GM21381 (cell line): ENCODE measurements at regions not wholly inside any gene's neighbourhood (a gene's known extent, or its start where the extent isn't known, plus 50 kb on each side); places are given as distances from the start of the nearest gene placed in this dataset.

ENCODE experiments used
- ATAC-seq: cut with Tn5 transposase; IDR thresholded peaks from one replicate; pipeline ENCODE4 v1.9.1; 2021; ENCODE audit warnings: mild to moderate bottlenecking, moderate library complexity; ENCODE audit not compliant: unreplicated experiment

GRCh38 chr10:78774614-78774998 is 294.2 kb upstream of the ZMIZ1 start:
- no peak for ATAC-seq

DNA sequence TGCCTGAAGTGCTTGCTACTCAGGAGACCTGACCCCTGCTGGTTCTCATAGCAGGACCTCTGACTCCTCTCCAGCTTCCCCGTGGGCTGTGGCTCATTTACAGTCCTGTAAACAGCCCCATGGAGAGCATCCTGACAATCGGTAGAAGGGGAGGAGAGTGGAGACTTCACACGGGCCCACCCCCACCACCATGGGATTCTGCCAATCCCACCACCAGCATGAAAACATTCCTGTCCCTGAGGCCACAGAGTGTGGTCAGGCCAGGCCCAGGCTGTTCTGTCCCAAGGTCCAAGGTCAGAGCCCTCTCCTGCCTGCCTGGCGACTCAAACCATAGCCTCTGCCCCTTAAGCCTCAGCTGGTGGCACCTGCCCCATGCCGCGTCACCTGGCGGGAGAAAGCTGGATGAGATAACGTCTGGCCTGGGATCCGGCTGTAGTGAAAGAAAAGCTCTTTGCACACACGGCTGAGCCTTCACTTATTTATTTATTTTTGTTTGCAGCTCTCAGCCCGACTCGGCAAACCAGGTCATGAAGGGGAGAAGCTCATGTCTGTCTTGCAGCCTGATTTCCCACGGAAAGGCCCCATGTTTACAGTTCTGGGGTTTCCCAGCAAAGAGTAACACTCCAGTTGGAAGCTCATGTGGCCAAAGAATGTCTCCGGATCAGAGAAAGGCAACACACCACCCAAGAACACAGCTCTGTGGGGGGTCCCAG is 293.6 kb upstream of the ZMIZ1 start:
- no peak for ATAC-seq

DNA sequence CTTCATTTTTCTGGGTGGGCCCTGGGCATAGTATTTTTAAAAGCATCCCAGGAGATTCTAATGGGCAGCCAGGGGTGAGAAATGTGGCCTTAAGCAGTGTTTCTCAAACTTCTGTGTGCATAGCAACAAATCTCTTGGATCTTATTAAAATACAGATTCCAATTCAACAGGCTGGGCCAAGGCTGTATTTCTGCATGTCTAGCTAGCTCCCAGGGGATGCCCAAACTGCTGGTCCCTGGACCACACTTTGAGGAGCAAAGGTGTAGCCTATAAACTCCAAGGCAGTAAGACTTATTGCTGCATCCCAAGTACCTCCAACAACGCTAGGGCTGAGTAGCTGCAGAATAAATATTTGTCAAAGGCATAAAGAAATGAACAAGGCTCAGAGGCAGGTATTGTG is 292.9 kb upstream of the ZMIZ1 start:
- no peak for ATAC-seq

DNA sequence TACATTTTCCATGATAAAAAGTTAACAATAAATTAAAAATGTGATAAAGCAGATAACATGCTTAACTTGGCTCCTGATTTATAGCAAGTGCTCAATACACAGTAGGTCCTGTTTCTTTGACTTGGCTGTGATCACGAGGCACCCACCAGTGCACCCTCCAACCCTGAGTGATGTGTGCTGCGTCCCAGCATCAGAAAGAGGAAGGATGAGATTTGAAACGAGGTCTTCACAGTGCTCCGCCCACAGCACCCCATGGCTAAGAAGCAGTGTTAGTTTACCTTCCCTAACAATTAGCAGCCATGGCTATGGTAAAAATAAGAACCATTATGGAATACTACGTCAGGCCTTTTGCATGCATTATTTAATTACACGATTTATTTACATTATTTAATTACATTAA is 292.0 kb upstream of the ZMIZ1 start:
- no peak for ATAC-seq

DNA sequence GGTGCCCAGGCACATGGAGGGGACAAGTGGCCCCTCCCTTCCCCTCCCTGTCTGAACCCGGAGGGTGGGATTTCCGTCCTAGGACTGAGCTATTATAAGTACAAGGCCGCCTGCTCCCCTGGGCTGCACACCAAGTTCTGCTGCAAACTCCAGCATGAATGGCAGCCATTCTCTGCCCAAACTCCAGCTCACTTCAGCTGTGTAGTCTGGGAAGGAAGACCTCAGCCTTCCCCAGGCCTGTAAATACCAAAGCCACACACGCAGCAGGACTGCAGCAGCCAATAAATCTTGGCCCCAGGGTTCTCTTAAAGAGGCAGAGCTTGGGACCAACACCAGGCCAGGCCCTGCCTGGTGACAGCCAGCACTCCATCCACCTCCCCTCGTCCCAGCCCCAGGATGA is 291.3 kb upstream of the ZMIZ1 start:
- ATAC-seq, result no peak

- ATAC-seq, result no peak
These were observed 290.9 kb upstream of the ZMIZ1 start for GRCh38 chr10:78777867-78778266.

DNA sequence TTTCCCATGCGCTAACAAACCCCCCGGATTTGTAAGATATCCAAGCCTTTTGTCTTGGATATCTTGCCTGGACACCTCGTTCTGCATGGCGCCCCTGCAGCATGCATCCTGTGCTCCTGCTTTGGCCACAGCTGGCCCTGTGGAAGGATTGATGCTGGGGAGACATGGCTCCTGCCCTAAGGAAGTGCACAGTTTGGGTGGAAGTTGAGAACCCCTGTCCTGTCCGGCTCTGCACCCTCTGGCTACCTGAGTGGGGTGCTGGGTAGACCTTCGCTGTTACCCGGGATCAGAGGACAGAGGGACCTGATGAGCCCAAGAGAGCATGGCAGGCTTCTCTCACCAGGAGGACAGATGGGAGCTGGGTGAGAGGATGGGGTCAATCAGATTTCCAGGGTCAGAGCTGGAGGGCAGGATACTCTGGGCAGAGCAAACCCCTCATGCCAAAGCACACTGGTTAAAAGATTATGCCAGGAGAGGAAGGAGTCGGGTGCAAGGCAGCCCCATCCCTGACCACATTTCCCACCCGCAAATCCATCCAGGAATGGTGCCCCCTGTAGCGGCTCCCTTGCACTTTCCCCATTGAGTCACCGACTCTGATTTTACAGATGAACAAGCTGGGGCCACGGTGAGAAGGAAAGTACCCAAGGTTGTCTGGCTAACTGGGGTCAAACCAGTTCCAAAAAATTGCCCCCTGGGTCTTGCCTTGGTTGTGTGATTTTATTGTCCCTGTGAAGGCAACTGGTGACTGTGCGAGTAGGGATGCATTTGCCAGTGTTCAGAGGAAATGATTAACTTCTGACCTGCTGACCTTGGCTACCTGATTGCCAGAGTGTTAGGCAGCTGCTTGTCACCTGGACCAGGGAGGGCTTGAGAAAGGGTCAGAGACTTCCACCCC is 290.1 kb upstream of the ZMIZ1 start:
- no peak for ATAC-seq

DNA sequence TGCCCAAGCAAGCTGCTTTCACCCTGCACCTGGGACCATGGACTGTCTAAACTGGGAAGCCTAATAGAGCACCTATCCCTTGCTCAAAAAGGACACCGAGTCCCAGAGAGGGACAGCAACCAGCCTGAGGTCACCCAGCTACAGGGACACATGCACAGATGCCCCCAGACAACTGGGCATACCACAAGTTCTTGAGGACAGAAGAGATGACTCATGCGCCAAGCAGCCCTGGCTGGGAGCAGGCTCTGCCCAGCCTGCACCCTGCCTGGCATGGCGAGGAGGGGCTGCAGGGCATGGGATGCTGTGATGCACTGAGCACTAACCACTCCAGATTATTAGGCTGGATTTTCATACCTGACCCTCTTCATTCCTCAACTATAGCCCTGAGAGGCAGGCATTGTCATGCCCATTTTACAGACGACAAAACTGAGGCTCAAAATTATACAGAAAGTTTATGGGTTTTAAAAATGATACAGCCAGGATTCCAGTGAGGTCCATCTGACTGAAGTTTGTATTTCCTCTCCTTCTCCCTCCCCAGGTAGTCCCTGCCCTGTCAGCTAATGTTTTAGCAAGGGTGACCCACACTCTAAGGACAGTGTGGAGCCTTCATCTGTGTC is 289.3 kb upstream of the ZMIZ1 start:
- no peak for ATAC-seq

GRCh38 chr10:78780551-78780961 is 288.2 kb upstream of the ZMIZ1 start:
- ATAC-seq, result no peak

DNA sequence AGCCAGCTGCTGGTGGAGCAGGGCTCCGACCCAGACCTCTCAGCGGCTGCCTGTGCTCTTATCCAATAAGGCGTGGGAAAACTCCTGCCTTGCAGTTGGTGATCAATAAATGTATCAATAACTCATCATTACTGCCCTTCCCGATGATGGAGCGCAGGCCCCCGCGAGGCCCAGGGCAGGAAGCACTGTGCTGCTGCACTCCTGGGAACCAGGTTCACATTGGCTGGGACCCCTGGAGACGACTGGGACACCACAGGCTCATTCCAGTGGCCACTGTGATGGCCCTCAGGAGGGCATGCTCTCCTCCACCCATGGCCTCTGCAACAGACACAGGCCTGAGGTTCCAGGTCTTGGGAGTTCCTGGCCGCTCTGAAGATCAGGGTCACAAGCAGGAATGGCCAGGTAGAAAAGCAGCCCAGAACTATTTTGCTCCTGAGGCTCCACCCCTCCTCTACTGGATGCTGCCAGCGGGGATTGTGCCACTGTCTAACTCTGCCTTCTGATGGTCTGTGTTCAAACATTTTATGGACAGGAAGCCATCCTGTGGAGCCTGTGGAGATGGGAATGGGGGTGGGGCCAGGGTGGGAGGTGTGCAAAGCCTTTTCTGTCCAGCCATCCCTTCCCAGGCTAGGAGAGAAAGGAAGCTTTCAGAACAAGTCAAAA is 287.4 kb upstream of the ZMIZ1 start:
- ATAC-seq, result no peak

- no peak for ATAC-seq
These were observed 286.8 kb upstream of the ZMIZ1 start for GRCh38 chr10:78781991-78782390.

DNA sequence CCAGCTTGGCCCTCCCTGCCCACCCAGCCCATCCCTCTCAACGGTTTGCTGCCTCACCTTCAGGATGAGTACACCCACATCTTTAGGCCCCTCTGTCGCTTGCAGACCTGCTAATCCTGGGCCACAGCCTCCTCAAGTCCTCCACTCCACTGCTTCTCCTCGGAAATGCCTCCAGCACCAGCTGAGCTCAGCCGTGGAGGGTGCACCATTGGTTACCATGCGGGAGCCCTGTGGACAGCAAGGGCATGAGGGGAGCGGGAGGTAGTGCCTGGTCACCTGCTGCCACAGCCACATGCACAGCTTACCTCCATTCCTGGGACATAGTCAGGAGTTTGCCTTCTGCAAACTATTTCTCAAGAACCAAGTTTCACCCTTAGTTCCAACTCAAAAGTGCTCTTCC is 286.3 kb upstream of the ZMIZ1 start:
- no peak for ATAC-seq

DNA sequence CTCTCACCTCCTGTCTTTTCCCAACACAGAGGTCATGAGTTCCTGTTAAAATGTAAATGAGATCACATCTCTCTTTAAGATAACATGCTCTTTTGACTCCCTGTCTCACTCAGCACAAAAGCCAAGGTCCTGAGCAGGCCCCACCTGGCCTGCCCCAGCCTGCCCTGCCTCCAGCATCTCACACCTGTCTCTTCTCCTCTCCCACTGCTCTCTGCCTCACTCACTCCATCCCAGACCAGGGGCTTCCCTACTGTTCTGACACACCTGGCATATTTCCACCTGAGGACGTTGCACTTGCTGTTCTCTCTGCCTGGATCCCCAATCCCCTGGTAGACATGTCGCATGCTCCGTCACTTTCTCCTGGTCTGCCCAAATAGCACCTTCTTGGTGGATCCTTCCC is 285.0 kb upstream of the ZMIZ1 start:
- no peak for ATAC-seq

DNA sequence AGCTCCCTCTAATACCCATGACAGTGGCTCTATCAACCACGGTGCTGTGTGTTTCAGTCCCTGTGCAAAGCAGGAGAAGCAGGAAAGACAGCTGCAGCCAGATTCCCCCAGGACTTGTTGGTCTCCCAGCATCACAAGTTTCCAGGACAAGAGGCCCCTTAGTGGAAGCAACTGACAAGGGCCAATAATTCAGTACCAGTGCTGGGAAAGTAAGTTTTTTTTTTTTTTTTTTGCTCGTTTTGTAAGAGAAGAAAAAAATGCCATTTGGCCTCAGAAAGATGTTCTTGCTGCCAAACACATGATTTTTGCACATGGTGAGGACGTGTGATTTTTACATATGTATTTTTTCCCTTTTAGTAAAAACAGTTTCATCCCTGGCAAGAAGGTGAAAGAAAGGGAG is 284.2 kb upstream of the ZMIZ1 start:
- no peak for ATAC-seq

GRCh38 chr10:78785066-78785465 is 283.7 kb upstream of the ZMIZ1 start:
- ATAC-seq, result no peak

DNA sequence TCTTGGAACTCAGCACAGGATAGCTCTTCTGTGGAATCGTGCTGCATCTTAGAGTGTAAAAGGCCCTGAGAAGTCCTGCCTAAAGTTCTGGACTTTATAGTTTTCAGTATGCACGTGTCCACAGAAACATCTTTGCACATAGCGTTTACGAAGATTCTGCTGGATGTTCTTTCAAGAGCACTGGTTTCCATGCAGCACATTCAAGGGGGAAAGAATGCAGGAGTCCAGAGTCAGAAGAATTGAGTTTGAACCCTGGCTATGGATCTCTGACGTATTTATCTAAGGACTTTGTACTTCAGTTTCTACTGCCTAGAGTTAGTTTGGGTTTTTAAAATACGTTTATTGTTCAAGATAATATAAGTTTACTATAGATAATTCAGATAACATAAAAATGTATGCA is 282.8 kb upstream of the ZMIZ1 start:
- ATAC-seq, result no peak

DNA sequence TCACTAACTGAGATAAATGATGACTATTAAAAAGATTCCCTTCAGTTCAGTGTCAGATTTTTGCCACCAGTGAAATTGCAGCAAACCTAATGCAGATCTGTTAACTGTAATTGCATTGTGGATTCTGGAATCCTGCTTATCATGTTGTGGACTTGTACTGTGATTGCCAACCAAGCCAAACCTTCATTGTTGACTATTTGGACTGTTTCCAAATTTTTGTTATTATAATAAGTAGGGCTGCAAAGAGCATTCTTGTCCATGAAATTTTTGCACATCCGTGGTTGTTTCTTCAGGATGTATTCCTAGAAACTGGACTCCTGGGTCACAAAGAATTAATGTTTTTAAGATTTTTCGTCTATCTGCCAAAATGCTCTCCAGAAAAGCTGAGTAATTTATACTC is 281.6 kb upstream of the ZMIZ1 start:
- no peak for ATAC-seq

DNA sequence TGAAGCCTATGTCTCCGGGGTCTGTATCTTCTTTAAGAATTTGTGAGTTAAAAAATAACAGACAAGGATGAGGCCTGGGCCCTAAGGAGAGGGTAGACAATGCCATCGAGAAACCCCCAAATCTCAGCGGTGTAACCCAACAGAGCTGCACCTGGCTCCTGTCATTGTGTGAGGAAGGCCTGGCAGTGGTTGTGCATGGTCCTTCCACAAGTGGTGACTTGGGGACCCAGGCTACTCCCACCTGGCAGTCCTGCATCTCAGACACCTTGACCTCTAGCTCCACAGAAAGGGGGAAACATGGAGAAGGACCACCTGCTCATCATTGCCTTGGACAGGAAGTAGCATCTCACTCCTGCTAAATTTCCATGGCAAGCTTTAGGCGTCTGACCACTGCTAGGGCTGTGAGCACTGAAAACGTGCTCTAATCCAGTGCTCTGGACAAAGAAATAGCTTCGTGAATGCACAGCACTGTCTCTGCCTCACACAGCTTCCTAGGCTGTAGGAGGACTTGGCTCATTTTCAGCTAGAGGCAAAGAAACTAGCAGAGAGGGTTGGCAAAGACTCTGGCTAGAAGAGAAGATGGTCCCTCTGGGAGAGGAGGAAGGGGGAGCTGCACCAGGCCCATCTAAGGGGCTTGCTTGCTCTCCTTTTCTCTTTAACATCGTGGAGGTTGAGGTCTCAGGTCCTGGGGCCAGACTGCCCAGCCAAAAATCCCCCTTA is 273.9 kb upstream of the ZMIZ1 start:
- no peak for ATAC-seq

GRCh38 chr10:78798976-78799730 is 269.6 kb upstream of the ZMIZ1 start:
- ATAC-seq, result no peak

GRCh38 chr10:78800006-78800405 is 268.8 kb upstream of the ZMIZ1 start:
- no peak for ATAC-seq
